NCI-H1105 treated with DMSO at 0.1 percent for 48 hours (cell line): ENCODE measurements at regions not wholly inside any gene's neighbourhood (a gene's known extent, or its start where the extent isn't known, plus 50 kb on each side); places are given as distances from the start of the nearest gene placed in this dataset.

Source experiments
- DNase-seq: peaks from one replicate; lab custom pipeline; 2025; lab: John Stamatoyannopoulos, UW

GRCh38 chr16:17858061-17858460, 387.3 kb upstream of the XYLT1 start:
- DNase-seq, result no peak

GRCh38 chr16:17853958-17854357, 383.2 kb upstream of the XYLT1 start:
- no peak for DNase-seq

GRCh38 chr16:17852977-17853702, 382.4 kb upstream of the XYLT1 start:
- no peak for DNase-seq

GRCh38 chr16:17850581-17851250, 380.0 kb upstream of the XYLT1 start:
- no peak for DNase-seq

- DNase-seq, result no peak
Observed at GRCh38 chr16:17847234-17847795, 376.6 kb upstream of the XYLT1 start.

GRCh38 chr16:17846030-17846429, 375.3 kb upstream of the XYLT1 start:
- no peak for DNase-seq

GRCh38 chr16:17845031-17845430, 374.3 kb upstream of the XYLT1 start:
- no peak for DNase-seq

- no peak for DNase-seq
Observed at GRCh38 chr16:17843905-17844304, 373.1 kb upstream of the XYLT1 start.

GRCh38 chr16:17839907-17840306, 369.1 kb upstream of the XYLT1 start:
- DNase-seq, result no peak

GRCh38 chr16:17839272-17839671, 368.5 kb upstream of the XYLT1 start:
- no peak for DNase-seq

- DNase-seq, result no peak
Observed at GRCh38 chr16:17836868-17837602, 366.3 kb upstream of the XYLT1 start.

GRCh38 chr16:17835118-17835876, 364.5 kb upstream of the XYLT1 start:
- no peak for DNase-seq

GRCh38 chr16:17832738-17833137, 362.0 kb upstream of the XYLT1 start:
- no peak for DNase-seq

- no peak for DNase-seq
Observed at GRCh38 chr16:17831330-17831729, 360.6 kb upstream of the XYLT1 start.

- DNase-seq, result no peak
Observed at GRCh38 chr16:17830651-17831050, 359.9 kb upstream of the XYLT1 start.

GRCh38 chr16:17829811-17830210, 359.1 kb upstream of the XYLT1 start:
- DNase-seq, result no peak

- no peak for DNase-seq
Observed at GRCh38 chr16:17828012-17828411, 357.3 kb upstream of the XYLT1 start.

- DNase-seq, result peak; percentile 4
Observed at GRCh38 chr16:17827313-17827712, 356.6 kb upstream of the XYLT1 start.

- no peak for DNase-seq
Observed at GRCh38 chr16:17817943-17818342, 347.2 kb upstream of the XYLT1 start.

GRCh38 chr16:17817260-17817659, 346.5 kb upstream of the XYLT1 start:
- DNase-seq, result no peak

- DNase-seq, result no peak
Observed at GRCh38 chr16:17812771-17813170, 342.0 kb upstream of the XYLT1 start.

GRCh38 chr16:17804857-17805256, 334.1 kb upstream of the XYLT1 start:
- DNase-seq, result no peak
